ENCODE measurements at regions not wholly inside any gene's neighbourhood (a gene's known extent, or its start where the extent isn't known, plus 50 kb on each side); places are given as distances from the start of the nearest gene placed in this dataset.

GRCh38 chr1:55456971-55457370 lies 241.8 kb upstream of the USP24 start:
- H3K4me1 Mint-ChIP-seq = no peaks in the 10 kb centered on the region
- H3K36me3 Mint-ChIP-seq (ENCODE audit: low read depth) = no peaks in the 10 kb centered on the region
- peaks cover 9% of the 10 kb centered on the region for H3K9me3 ChIP-seq (ENCODE audit: control insufficient read depth, low read length)
- no peaks in the 10 kb centered on the region for H3K27me3 ChIP-seq (ENCODE audit: control insufficient read depth, insufficient read depth, low read length, poor library complexity, severe bottlenecking)
- WGBS, 2 experiments (ENCODE audit: insufficient coverage in 1 of 2, insufficient read length in 1 of 2) = 90% methylated on average over 1 of the region's 1 CpG; no CpG with 5 or more reads in 1 of the 2 experiments
- H3K4me3 ChIP-seq (ENCODE audit: low read length) = no peak overlapping the region
- no peaks in the 10 kb centered on the region for H3K36me3 ChIP-seq (ENCODE audit: control insufficient read depth, insufficient read depth, low read length)
- no peak for DNase-seq
- no peak overlapping the region for H3K27ac ChIP-seq (ENCODE audit: low read depth, low read length)
- H3K4me3 Mint-ChIP-seq = no peak overlapping the region
- no peaks in the 10 kb centered on the region for H3K4me1 ChIP-seq (ENCODE audit: control insufficient read depth, insufficient read depth, low read length)
- H3K27me3 Mint-ChIP-seq (ENCODE audit: insufficient read depth) = peaks cover 5% of the 10 kb centered on the region
- no peak for TF ChIP-seq CTCF (conservative IDR thresholded peaks at IDR 0.05)
- H3K9me3 Mint-ChIP-seq = peaks cover 12% of the 10 kb centered on the region
- no peak overlapping the region for H3K27ac Mint-ChIP-seq
- no peak overlapping the region for H3K9ac ChIP-seq (ENCODE audit: extremely low read depth, low read length, poor library complexity, severe bottlenecking)

GRCh38 chr1:55448261-55448660 lies 233.1 kb upstream of the USP24 start:
- no peak overlapping the region for H3K9ac ChIP-seq (ENCODE audit: extremely low read depth, low read length, poor library complexity, severe bottlenecking)
- no peaks in the 10 kb centered on the region for H3K4me1 Mint-ChIP-seq
- H3K27ac ChIP-seq (ENCODE audit: low read depth, low read length) = no peak overlapping the region

GRCh38 chr1:55447488-55447887 lies 232.3 kb upstream of the USP24 start:
- Histone ChIP-seq H3K9ac (ENCODE audit: extremely low read depth, low read length, poor library complexity, severe bottlenecking) (no peak overlapping the region), H3K36me3 (ENCODE audit: control insufficient read depth, insufficient read depth, low read length) (no peaks in the 10 kb centered on the region), H3K9me3 (ENCODE audit: control insufficient read depth, low read length) (no peaks in the 10 kb centered on the region), H3K27ac (ENCODE audit: low read depth, low read length) (no peak overlapping the region), H3K4me1 (ENCODE audit: control insufficient read depth, insufficient read depth, low read length) (no peaks in the 10 kb centered on the region), H3K27me3 (ENCODE audit: control insufficient read depth, insufficient read depth, low read length, poor library complexity, severe bottlenecking) (no peaks in the 10 kb centered on the region), H3K4me3 (ENCODE audit: low read length) (no peak overlapping the region)
- H3K27ac Mint-ChIP-seq = no peak overlapping the region
- H3K27me3 Mint-ChIP-seq (ENCODE audit: insufficient read depth) = peaks cover 2% of the 10 kb centered on the region
- no peaks in the 10 kb centered on the region for H3K4me1 Mint-ChIP-seq
- no peaks in the 10 kb centered on the region for H3K36me3 Mint-ChIP-seq (ENCODE audit: low read depth)
- no peak overlapping the region for H3K4me3 Mint-ChIP-seq
- TF ChIP-seq CTCF (conservative IDR thresholded peaks at IDR 0.05) = no peak
- H3K9me3 Mint-ChIP-seq = peaks cover 4% of the 10 kb centered on the region
- 88 to 89% methylated on average over 1 to 2 of the region's 2 CpGs for WGBS, 2 experiments (ENCODE audit: insufficient coverage in 1 of 2, insufficient read length in 1 of 2)
- DNase-seq = no peak

More at GRCh38 chr1:55448261-55448660, 233.1 kb upstream of the USP24 start:
- DNase-seq = no peak
- no peak overlapping the region for H3K27ac Mint-ChIP-seq
- Histone ChIP-seq H3K27me3 (ENCODE audit: control insufficient read depth, insufficient read depth, low read length, poor library complexity, severe bottlenecking) (no peaks in the 10 kb centered on the region), H3K9me3 (ENCODE audit: control insufficient read depth, low read length) (no peaks in the 10 kb centered on the region), H3K4me1 (ENCODE audit: control insufficient read depth, insufficient read depth, low read length) (no peaks in the 10 kb centered on the region), H3K4me3 (ENCODE audit: low read length) (no peak overlapping the region), H3K36me3 (ENCODE audit: control insufficient read depth, insufficient read depth, low read length) (no peaks in the 10 kb centered on the region)
- no peak overlapping the region for H3K4me3 Mint-ChIP-seq
- no peaks in the 10 kb centered on the region for H3K36me3 Mint-ChIP-seq (ENCODE audit: low read depth)
- H3K9me3 Mint-ChIP-seq = peaks cover 4% of the 10 kb centered on the region
- H3K27me3 Mint-ChIP-seq (ENCODE audit: insufficient read depth) = peaks cover 2% of the 10 kb centered on the region
- TF ChIP-seq CTCF (conservative IDR thresholded peaks at IDR 0.05) = no peak

Data from endodermal cell (in vitro differentiated cells).